ENCODE measurements at regions not wholly inside any gene's neighbourhood (a gene's known extent, or its start where the extent isn't known, plus 50 kb on each side); places are given as distances from the start of the nearest gene placed in this dataset.

DNA sequence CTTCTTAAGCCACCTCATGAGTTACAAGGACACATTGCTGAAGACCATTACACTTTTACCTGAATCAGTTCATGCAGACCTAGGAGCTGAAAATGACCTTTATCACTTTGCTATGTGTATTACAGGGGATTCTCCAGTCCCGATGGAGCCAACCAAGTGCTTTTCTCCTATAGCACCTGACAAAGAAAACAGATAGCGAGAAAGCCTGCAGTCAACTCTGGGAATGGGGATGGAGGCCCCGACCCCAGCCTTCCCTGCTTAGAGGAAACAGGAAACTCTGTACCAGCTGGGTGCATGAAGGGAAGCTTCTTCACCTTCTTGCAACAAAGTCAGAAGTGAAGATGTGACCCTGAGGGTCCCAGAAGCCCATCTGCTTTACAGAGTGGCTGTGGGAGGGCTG lies 168.3 kb upstream of the SEMA6D start:
- Histone ChIP-seq H2AFZ (ENCODE audit: low read depth, low read length) (no peak overlapping the region), H4K20me1 (ENCODE audit: insufficient read depth, low read length) (no peaks in the 10 kb centered on the region), H3K4me1 (ENCODE audit: insufficient read depth, low read length) (no peaks in the 10 kb centered on the region), H3K4me2 (ENCODE audit: low read length) (no peak overlapping the region), H3K79me2 (ENCODE audit: insufficient read depth, low read length) (no peaks in the 10 kb centered on the region), H3K27ac (ENCODE audit: low read depth, low read length) (no peak overlapping the region), H3K27me3 (ENCODE audit: insufficient read depth, low read length) (no peaks in the 10 kb centered on the region), H3K4me3 (ENCODE audit: insufficient read depth, low read depth, low read length) (no peak overlapping the region), H3K9me3 (ENCODE audit: insufficient read depth, low read depth, low read length) (no peaks in the 10 kb centered on the region), H3K36me3 (ENCODE audit: insufficient read depth, low read length) (no peaks in the 10 kb centered on the region), H3K9ac (ENCODE audit: low read length) (no peak overlapping the region)
- no peaks in the 10 kb centered on the region for H3K27me3 Mint-ChIP-seq (ENCODE audit: low read depth, unreplicated experiment)
- no peaks in the 10 kb centered on the region for H3K4me1 Mint-ChIP-seq (ENCODE audit: low read depth, unreplicated experiment)
- FAIRE-seq (no peak), DNase-seq (ENCODE audit: low read depth) (no peak)
- H3K36me3 Mint-ChIP-seq (ENCODE audit: low read depth, unreplicated experiment): no peaks in the 10 kb centered on the region
- H3K27ac Mint-ChIP-seq (ENCODE audit: unreplicated experiment): no peak overlapping the region
- no peak overlapping the region for H3K4me3 Mint-ChIP-seq (ENCODE audit: unreplicated experiment)
- no peak for TF ChIP-seq EZH2 (IDR thresholded peaks at IDR 0.05; ENCODE audit: insufficient read depth, low read length)
- TF ChIP-seq, protein P1, sequence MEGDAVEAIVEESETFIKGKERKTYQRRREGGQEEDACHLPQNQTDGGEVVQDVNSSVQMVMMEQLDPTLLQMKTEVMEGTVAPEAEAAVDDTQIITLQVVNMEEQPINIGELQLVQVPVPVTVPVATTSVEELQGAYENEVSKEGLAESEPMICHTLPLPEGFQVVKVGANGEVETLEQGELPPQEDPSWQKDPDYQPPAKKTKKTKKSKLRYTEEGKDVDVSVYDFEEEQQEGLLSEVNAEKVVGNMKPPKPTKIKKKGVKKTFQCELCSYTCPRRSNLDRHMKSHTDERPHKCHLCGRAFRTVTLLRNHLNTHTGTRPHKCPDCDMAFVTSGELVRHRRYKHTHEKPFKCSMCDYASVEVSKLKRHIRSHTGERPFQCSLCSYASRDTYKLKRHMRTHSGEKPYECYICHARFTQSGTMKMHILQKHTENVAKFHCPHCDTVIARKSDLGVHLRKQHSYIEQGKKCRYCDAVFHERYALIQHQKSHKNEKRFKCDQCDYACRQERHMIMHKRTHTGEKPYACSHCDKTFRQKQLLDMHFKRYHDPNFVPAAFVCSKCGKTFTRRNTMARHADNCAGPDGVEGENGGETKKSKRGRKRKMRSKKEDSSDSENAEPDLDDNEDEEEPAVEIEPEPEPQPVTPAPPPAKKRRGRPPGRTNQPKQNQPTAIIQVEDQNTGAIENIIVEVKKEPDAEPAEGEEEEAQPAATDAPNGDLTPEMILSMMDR (IDR thresholded peaks at IDR 0.05; ENCODE audit: insufficient read depth, low read depth, low read length): no peak
- H3K9me3 Mint-ChIP-seq (ENCODE audit: unreplicated experiment): no peaks in the 10 kb centered on the region

DNA sequence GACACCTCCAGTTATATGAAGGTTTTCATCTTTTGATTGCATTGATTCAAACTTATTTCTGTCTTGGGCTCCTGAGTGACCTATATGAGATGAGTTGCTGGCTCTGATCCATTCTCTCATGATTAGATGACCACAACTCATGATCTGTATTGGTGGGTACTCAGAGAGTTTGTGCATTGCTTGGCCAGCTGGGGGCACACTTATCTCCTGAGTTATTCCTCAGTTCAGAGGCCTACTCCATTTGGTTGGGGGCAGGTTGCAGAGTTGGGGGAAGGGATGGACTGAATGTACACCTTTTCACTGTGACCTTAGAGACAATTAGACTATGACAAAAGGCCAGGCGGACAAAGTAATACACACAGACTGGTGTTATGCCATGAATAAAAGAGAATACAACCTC lies 166.2 kb upstream of the SEMA6D start:
- Mint-ChIP-seq H3K4me3 (ENCODE audit: unreplicated experiment) (no peak overlapping the region), H3K27ac (ENCODE audit: unreplicated experiment) (no peak overlapping the region), H3K9me3 (ENCODE audit: unreplicated experiment) (no peaks in the 10 kb centered on the region), H3K36me3 (ENCODE audit: low read depth, unreplicated experiment) (no peaks in the 10 kb centered on the region), H3K27me3 (ENCODE audit: low read depth, unreplicated experiment) (no peaks in the 10 kb centered on the region), H3K4me1 (ENCODE audit: low read depth, unreplicated experiment) (no peaks in the 10 kb centered on the region)
- Histone ChIP-seq H3K4me1 (ENCODE audit: insufficient read depth, low read length) (no peaks in the 10 kb centered on the region), H4K20me1 (ENCODE audit: insufficient read depth, low read length) (no peaks in the 10 kb centered on the region), H3K27ac (ENCODE audit: low read depth, low read length) (no peak overlapping the region), H2AFZ (ENCODE audit: low read depth, low read length) (no peak overlapping the region), H3K79me2 (ENCODE audit: insufficient read depth, low read length) (no peaks in the 10 kb centered on the region), H3K27me3 (ENCODE audit: insufficient read depth, low read length) (no peaks in the 10 kb centered on the region), H3K4me3 (ENCODE audit: insufficient read depth, low read depth, low read length) (no peak overlapping the region), H3K9ac (ENCODE audit: low read length) (no peak overlapping the region), H3K9me3 (ENCODE audit: insufficient read depth, low read depth, low read length) (no peaks in the 10 kb centered on the region), H3K4me2 (ENCODE audit: low read length) (no peak overlapping the region), H3K36me3 (ENCODE audit: insufficient read depth, low read length) (no peaks in the 10 kb centered on the region)
- no peak for FAIRE-seq
- no peak for DNase-seq (ENCODE audit: low read depth)
- TF ChIP-seq, protein P1 (IDR thresholded peaks at IDR 0.05; ENCODE audit: insufficient read depth, low read depth, low read length): no peak
- no peak for TF ChIP-seq EZH2 (IDR thresholded peaks at IDR 0.05; ENCODE audit: insufficient read depth, low read length)

DNA sequence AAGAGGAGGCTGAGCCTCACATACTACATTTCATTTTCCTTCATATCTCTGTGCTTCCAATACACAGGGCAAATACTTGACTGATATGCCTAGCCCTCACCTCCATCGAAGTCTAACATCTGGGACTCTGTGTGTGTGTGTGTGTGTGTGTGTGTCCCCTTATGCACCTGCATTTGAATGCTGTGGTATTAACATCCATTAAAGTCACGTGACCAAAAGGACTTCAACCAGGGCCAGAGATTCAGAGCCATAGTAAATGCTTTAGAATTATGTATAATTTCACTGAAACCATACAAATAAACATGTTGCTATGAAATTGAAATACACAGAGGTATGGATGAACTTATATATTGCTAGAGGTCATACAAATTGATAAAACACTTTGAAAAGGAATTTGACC lies 165.8 kb upstream of the SEMA6D start:
- no peak for FAIRE-seq
- no peaks in the 10 kb centered on the region for H4K20me1 ChIP-seq (ENCODE audit: insufficient read depth, low read length)
- H3K4me2 ChIP-seq (ENCODE audit: low read length): no peak overlapping the region
- no peak overlapping the region for H3K4me3 ChIP-seq (ENCODE audit: insufficient read depth, low read depth, low read length)
- H3K4me1 ChIP-seq (ENCODE audit: insufficient read depth, low read length): no peaks in the 10 kb centered on the region
- H3K9me3 Mint-ChIP-seq (ENCODE audit: unreplicated experiment): no peaks in the 10 kb centered on the region
- no peaks in the 10 kb centered on the region for H3K79me2 ChIP-seq (ENCODE audit: insufficient read depth, low read length)
- H3K9me3 ChIP-seq (ENCODE audit: insufficient read depth, low read depth, low read length): no peaks in the 10 kb centered on the region
- H3K36me3 ChIP-seq (ENCODE audit: insufficient read depth, low read length): no peaks in the 10 kb centered on the region
- H3K27me3 ChIP-seq (ENCODE audit: insufficient read depth, low read length): no peaks in the 10 kb centered on the region
- H3K27me3 Mint-ChIP-seq (ENCODE audit: low read depth, unreplicated experiment): no peaks in the 10 kb centered on the region
- no peak overlapping the region for H3K27ac Mint-ChIP-seq (ENCODE audit: unreplicated experiment)
- TF ChIP-seq, protein P1 (IDR thresholded peaks at IDR 0.05; ENCODE audit: insufficient read depth, low read depth, low read length): no peak
- TF ChIP-seq EZH2 (IDR thresholded peaks at IDR 0.05; ENCODE audit: insufficient read depth, low read length): no peak
- no peak for DNase-seq (ENCODE audit: low read depth)
- no peak overlapping the region for H3K9ac ChIP-seq (ENCODE audit: low read length)
- no peak overlapping the region for H3K4me3 Mint-ChIP-seq (ENCODE audit: unreplicated experiment)
- no peak overlapping the region for H2AFZ ChIP-seq (ENCODE audit: low read depth, low read length)
- H3K27ac ChIP-seq (ENCODE audit: low read depth, low read length): no peak overlapping the region
- H3K4me1 Mint-ChIP-seq (ENCODE audit: low read depth, unreplicated experiment): no peaks in the 10 kb centered on the region
- no peaks in the 10 kb centered on the region for H3K36me3 Mint-ChIP-seq (ENCODE audit: low read depth, unreplicated experiment)

Measured in astrocyte (in vitro differentiated cells and primary cell).